ENCODE measurements at regions not wholly inside any gene's neighbourhood (a gene's known extent, or its start where the extent isn't known, plus 50 kb on each side); places are given as distances from the start of the nearest gene placed in this dataset.

- Histone ChIP-seq H3K27ac (ENCODE audit: low read depth in 2 of 2, low read length in 1 of 2) (no peak overlapping the region), H3K36me3 (replicated peaks in 1 of 2; ENCODE audit: control insufficient read depth in 1 of 2, insufficient read depth in 2 of 2, low read length in 1 of 2) (no peaks in the 10 kb centered on the region), H3K9me2 (no peaks in the 10 kb centered on the region), H3K79me2 (ENCODE audit: insufficient read depth) (no peaks in the 10 kb centered on the region), H3K9me3 (no peaks in the 10 kb centered on the region), H3K4me3 (ENCODE audit: low read depth in 2 of 2, low read length in 1 of 2) (no peak overlapping the region), H3K4me2 (no peak overlapping the region), H2AFZ (ENCODE audit: low read depth) (no peak overlapping the region), H3K27me3 (ENCODE audit: insufficient read depth) (no peaks in the 10 kb centered on the region; the same call in 1 of the 2 replicates), H3K4me1 (ENCODE audit: control insufficient read depth in 1 of 2, insufficient read depth in 2 of 2, low read depth in 1 of 2, low read length in 1 of 2) (no peaks in the 10 kb centered on the region), H3F3A (replicated peaks; ENCODE audit: insufficient read depth) (no peaks in the 10 kb centered on the region), H4K20me1 (ENCODE audit: insufficient read depth) (no peaks in the 10 kb centered on the region), H3K9ac (no peak overlapping the region)
- no peak for DNase-seq
- POLR2A ChIA-PET = no interaction called here
- CTCF ChIA-PET = no interaction called here
- TF ChIP-seq FOXM1 (IDR thresholded peaks at IDR 0.05; ENCODE audit: low read depth) (no peak), ZBTB33 (IDR thresholded peaks at IDR 0.05; ENCODE audit: borderline replicate concordance, low read depth) (no peak), FOXJ3 (CRISPR knock-in tag; IDR thresholded peaks at IDR 0.05) (no peak), RAD21 (IDR thresholded peaks at IDR 0.05; ENCODE audit: low read length) (no peak), POLR2AphosphoS5 (IDR thresholded peaks at IDR 0.05; ENCODE audit: low read depth, low read length) (no peak), EZH2phosphoT487 (IDR thresholded peaks at IDR 0.05; ENCODE audit: borderline replicate concordance, low read depth) (no peak), RFX5 (IDR thresholded peaks at IDR 0.05; ENCODE audit: low read length) (no peak), IRF3 (IDR thresholded peaks at IDR 0.05; ENCODE audit: low read depth, low read length) (no peak), YY1 (IDR thresholded peaks at IDR 0.05; ENCODE audit: low read depth) (no peak), TEAD4 (IDR thresholded peaks at IDR 0.05; ENCODE audit: borderline replicate concordance, insufficient read depth) (no peak), GABPA (IDR thresholded peaks at IDR 0.05; ENCODE audit: low read depth) (no peak), PBX3 (IDR thresholded peaks at IDR 0.05) (no peak), GATA2 (CRISPR knock-in tag; IDR thresholded peaks at IDR 0.05) (no peak), CTCF (IDR thresholded peaks at IDR 0.05) (no peak), CHD2 (IDR thresholded peaks at IDR 0.05; ENCODE audit: low read length, partially characterized antibody) (no peak), SIN3A (IDR thresholded peaks at IDR 0.05; ENCODE audit: borderline replicate concordance, low read depth, low read length) (no peak), JUND (IDR thresholded peaks at IDR 0.05) (no peak), FOSL2 (IDR thresholded peaks at IDR 0.05; ENCODE audit: borderline replicate concordance, low read depth) (no peak), NRF1 (IDR thresholded peaks at IDR 0.05; ENCODE audit: low read depth, low read length) (no peak)
- WGBS (ENCODE audit: low lambda C conversion rate) = 4% methylated on average over 3 of the region's 3 CpGs
Observed at GRCh38 chr21:14903172-14903865, 161.5 kb downstream of the NRIP1 start.

All from SK-N-SH (cell line).